Bronchial epithelial cell (primary cell): ENCODE measurements at regions not wholly inside any gene's neighbourhood (a gene's known extent, or its start where the extent isn't known, plus 50 kb on each side); places are given as distances from the start of the nearest gene placed in this dataset.

Experiments
- DNase-seq: peaks from one replicate; pipeline ENCODE4 v3.0.0-alpha.2; 2010; ENCODE audit warnings: low read depth
- FAIRE-seq: peaks from 2 replicates; lab custom pipeline; 2011; peaks lifted over from hg19 to GRCh38; lab: Jason Lieb, UNC
- H3K27me3 ChIP-seq: 2 replicates; pipeline ENCODE4 v1.5.1; 2011; ENCODE audit warnings: low read length; ENCODE audit not compliant: control insufficient read depth, insufficient read depth
- H3K36me3 ChIP-seq: 2 replicates; pipeline ENCODE4 v1.5.1; 2011; ENCODE audit warnings: low read length; ENCODE audit not compliant: control insufficient read depth, insufficient read depth
- H3K4me3 ChIP-seq: 2 replicates; pipeline ENCODE4 v1.5.1; 2011; ENCODE audit warnings: mild to moderate bottlenecking, low read depth, low read length, control low read depth
- CTCF ChIP-seq: IDR thresholded peaks from 2 replicates; pipeline ENCODE4 v1.5.1; 2011; ENCODE audit warnings: mild to moderate bottlenecking, moderate library complexity, low read length, control low read depth, inconsistent platforms; ENCODE audit not compliant: insufficient read depth, severe bottlenecking

GRCh38 chr6:163837691-163838431 lies 423.3 kb downstream of the QKI start:
- Histone ChIP-seq H3K36me3 (no peaks in the 10 kb centered on the region), H3K27me3 (no peaks in the 10 kb centered on the region), H3K4me3 (no peak overlapping the region)
- FAIRE-seq (no peak), DNase-seq (no peak)
- TF ChIP-seq CTCF = no peak

GRCh38 chr6:163836876-163837690 lies 422.6 kb downstream of the QKI start:
- no peak overlapping the region for H3K4me3 ChIP-seq
- DNase-seq (no peak), FAIRE-seq (no peak)
- H3K36me3 ChIP-seq = no peaks in the 10 kb centered on the region
- H3K27me3 ChIP-seq = no peaks in the 10 kb centered on the region
- TF ChIP-seq CTCF = no peak

GRCh38 chr6:163835439-163836171 lies 421.1 kb downstream of the QKI start:
- DNase-seq = no peak
- H3K36me3 ChIP-seq = no peaks in the 10 kb centered on the region
- H3K27me3 ChIP-seq = no peaks in the 10 kb centered on the region
- no peak overlapping the region for H3K4me3 ChIP-seq
- TF ChIP-seq CTCF = no peak
- no peak for FAIRE-seq

GRCh38 chr6:163834226-163834970 lies 419.9 kb downstream of the QKI start:
- Histone ChIP-seq H3K27me3 (no peaks in the 10 kb centered on the region), H3K4me3 (no peak overlapping the region), H3K36me3 (no peaks in the 10 kb centered on the region)
- DNase-seq (no peak), FAIRE-seq (no peak)
- no peak for TF ChIP-seq CTCF

- FAIRE-seq (no peak), DNase-seq (no peak)
- no peaks in the 10 kb centered on the region for H3K27me3 ChIP-seq
- TF ChIP-seq CTCF = no peak
- no peaks in the 10 kb centered on the region for H3K36me3 ChIP-seq
- H3K4me3 ChIP-seq = no peak overlapping the region
Measured at GRCh38 chr6:163831736-163832135, 417.2 kb downstream of the QKI start.
